H9 (cell line): ENCODE measurements at regions not wholly inside any gene's neighbourhood (a gene's known extent, or its start where the extent isn't known, plus 50 kb on each side); places are given as distances from the start of the nearest gene placed in this dataset.

Source experiments
- DNase-seq: peaks from one replicate; pipeline ENCODE4 v3.0.0-alpha.2; 2017
- H2AFZ ChIP-seq: one replicate; pipeline ENCODE4 v1.6.1; 2013; ENCODE audit warnings: mild to moderate bottlenecking, low read length, control low read depth, moderate library complexity
- H2AK5ac ChIP-seq: 2 replicates; pipeline ENCODE4 v1.6.1; 2013; ENCODE audit warnings: low read length, control low read depth, mixed read lengths; ENCODE audit not compliant: insufficient read length
- H2BK120ac ChIP-seq: one replicate; pipeline ENCODE4 v1.6.1; 2013; ENCODE audit warnings: low read depth, mild to moderate bottlenecking, low read length, control low read depth, inconsistent platforms; ENCODE audit not compliant: poor library complexity, severe bottlenecking
- H2BK12ac ChIP-seq: 2 replicates; pipeline ENCODE4 v1.6.1; 2013; ENCODE audit warnings: low read length, control low read depth, mixed read lengths, low read depth; ENCODE audit not compliant: insufficient read length
- H2BK15ac ChIP-seq: 2 replicates; pipeline ENCODE4 v1.6.1; 2013; ENCODE audit warnings: low read depth, low read length, control low read depth
- H2BK20ac ChIP-seq: one replicate; pipeline ENCODE4 v1.6.1; 2013; ENCODE audit warnings: low read depth, mild to moderate bottlenecking, low read length, control low read depth, inconsistent platforms; ENCODE audit not compliant: poor library complexity, severe bottlenecking
- H2BK5ac ChIP-seq: 2 replicates; pipeline ENCODE4 v1.6.1; 2013; ENCODE audit warnings: low read length, control low read depth, mixed read lengths; ENCODE audit not compliant: insufficient read length
- H3K14ac ChIP-seq: 2 replicates; pipeline ENCODE4 v1.6.1; 2013; ENCODE audit warnings: low read length, control low read depth; ENCODE audit not compliant: insufficient read depth
- H3K18ac ChIP-seq: 2 replicates; pipeline ENCODE4 v1.6.1; 2013; ENCODE audit warnings: low read depth, mild to moderate bottlenecking, mixed read lengths, low read length, control low read depth; ENCODE audit not compliant: insufficient read length
- H3K23ac ChIP-seq: 2 replicates; pipeline ENCODE4 v1.6.1; 2013; ENCODE audit warnings: low read length, control low read depth, mixed read lengths, low read depth; ENCODE audit not compliant: insufficient read length
- H3K23me2 ChIP-seq: 2 replicates; pipeline ENCODE4 v1.6.1; 2013; ENCODE audit warnings: low read depth, mild to moderate bottlenecking, mixed read lengths, low read length, control low read depth; ENCODE audit not compliant: insufficient read length, poor library complexity, severe bottlenecking
- H3K27ac ChIP-seq: 2 replicates; pipeline ENCODE4 v1.5.1; 2013; ENCODE audit warnings: low read length, control low read depth, mixed read lengths, low read depth; ENCODE audit not compliant: insufficient read length
- H3K27me3 ChIP-seq: 2 replicates; pipeline ENCODE4 v1.6.1; 2013; ENCODE audit warnings: low read length, control low read depth, inconsistent platforms; ENCODE audit not compliant: insufficient read depth
- H3K4ac ChIP-seq: 2 replicates; pipeline ENCODE4 v1.6.1; 2013; ENCODE audit warnings: low read depth, mild to moderate bottlenecking, control low read depth, inconsistent platforms, low read length, moderate library complexity
- H3K4me1 ChIP-seq: 2 replicates; pipeline ENCODE4 v1.6.1; 2013; ENCODE audit warnings: low read length, control low read depth, inconsistent platforms; ENCODE audit not compliant: insufficient read depth
- H3K4me2 ChIP-seq: 2 replicates; pipeline ENCODE4 v1.6.1; 2013; ENCODE audit warnings: low read length, control low read depth, mixed read lengths; ENCODE audit not compliant: insufficient read length, insufficient read depth
- H3K56ac ChIP-seq: 2 replicates; pipeline ENCODE4 v1.6.1; 2013; ENCODE audit warnings: low read depth, mild to moderate bottlenecking, mixed read lengths, low read length, control low read depth; ENCODE audit not compliant: insufficient read length
- H3K79me1 ChIP-seq: 2 replicates; pipeline ENCODE4 v1.6.1; 2013; ENCODE audit warnings: low read depth, mild to moderate bottlenecking, moderate library complexity, low read length, control low read depth, inconsistent platforms; ENCODE audit not compliant: insufficient read depth, poor library complexity, severe bottlenecking
- H3K79me2 ChIP-seq: 2 replicates; pipeline ENCODE4 v1.6.1; 2013; ENCODE audit warnings: low read length, control low read depth, inconsistent platforms; ENCODE audit not compliant: insufficient read depth
- H3K9ac ChIP-seq: 2 replicates; pipeline ENCODE4 v1.6.1; 2013; ENCODE audit warnings: low read length, control low read depth, mixed read lengths; ENCODE audit not compliant: insufficient read length; ENCODE audit errors: extremely low read depth
- H3K9me3 ChIP-seq: one replicate; pipeline ENCODE4 v1.6.1; 2013; ENCODE audit warnings: low read depth, low read length, inconsistent platforms; ENCODE audit not compliant: control insufficient read depth
- H3T11ph ChIP-seq: one replicate; pipeline ENCODE4 v1.6.1; 2013; ENCODE audit warnings: mild to moderate bottlenecking, low read length, control low read depth, inconsistent platforms
- H4K20me1 ChIP-seq: one replicate; pipeline ENCODE4 v1.6.1; 2013; ENCODE audit not compliant: control insufficient read depth, insufficient read length, insufficient read depth
- H4K5ac ChIP-seq: 2 replicates; pipeline ENCODE4 v1.6.1; 2013; ENCODE audit warnings: low read depth, mild to moderate bottlenecking, mixed read lengths, low read length, control low read depth; ENCODE audit not compliant: insufficient read length
- H4K8ac ChIP-seq: replicated peaks from 2 replicates; pipeline ENCODE4 v1.6.1; 2013; ENCODE audit warnings: low read length, control low read depth, mixed read lengths, low read depth; ENCODE audit not compliant: insufficient read length
- H4K91ac ChIP-seq: 2 replicates; pipeline ENCODE4 v1.6.1; 2013; ENCODE audit warnings: low read depth, mild to moderate bottlenecking, moderate library complexity, mixed read lengths, low read length, control low read depth; ENCODE audit not compliant: insufficient read length
- H3K27ac Mint-ChIP-seq, 3 experiments: 2 replicates in 2 of 3; 3 replicates in 1 of 3; pipeline ENCODE4 v1.8.0; 2020 to 2021; ENCODE audit warnings: mixed read lengths in 3 of 3, mild to moderate bottlenecking in 1 of 3, moderate library complexity in 1 of 3
- H3K27me3 Mint-ChIP-seq: 2 replicates; pipeline ENCODE4 v1.8.0; 2021; ENCODE audit warnings: low read depth, mild to moderate bottlenecking, moderate library complexity, mixed read lengths
- H3K36me3 Mint-ChIP-seq, 3 experiments: 2 replicates in 2 of 3; 3 replicates in 1 of 3; pipeline ENCODE4 v1.8.0; 2020 to 2021; ENCODE audit warnings: low read depth in 3 of 3, mixed read lengths in 3 of 3; ENCODE audit not compliant: insufficient read depth in 1 of 3
- H3K4me1 Mint-ChIP-seq, 2 experiments: 2 replicates each; pipeline ENCODE4 v1.8.0; 2020; ENCODE audit warnings: mixed read lengths in 2 of 2
- H3K4me3 Mint-ChIP-seq, 2 experiments: 2 replicates in 1 of 2; 3 replicates in 1 of 2; pipeline ENCODE4 v1.8.0; 2020 to 2021; ENCODE audit warnings: mild to moderate bottlenecking in 2 of 2, mixed read lengths in 2 of 2, moderate library complexity in 1 of 2
- H3K9me3 Mint-ChIP-seq, 2 experiments: 2 replicates in 1 of 2; 3 replicates in 1 of 2; pipeline ENCODE4 v1.8.0; 2020; ENCODE audit warnings: mild to moderate bottlenecking in 2 of 2, mixed read lengths in 2 of 2, moderate library complexity in 1 of 2
- WGBS: extraction: QIAGEN DNeasy Blood & Tissue Kit; methylation state at CpG from one replicate; pipeline ENCODE4 v1.1.7; 2013; ENCODE audit warnings: missing lambda C conversion rate, low lambda C conversion rate, mixed read lengths; ENCODE audit not compliant: insufficient read length; ENCODE audit errors: extremely low coverage; 5-methylcytosine and 5-hydroxymethylcytosine counted together
- TF ChIP-seq, protein P1 (sequence below): fragments of 200-600 bp; sonication (generic); conservative IDR thresholded peaks from 3 replicates; pipeline ENCODE4 v1.8.0; 2021; ENCODE audit warnings: antibody characterized with exemption, mild to moderate bottlenecking

DNA sequence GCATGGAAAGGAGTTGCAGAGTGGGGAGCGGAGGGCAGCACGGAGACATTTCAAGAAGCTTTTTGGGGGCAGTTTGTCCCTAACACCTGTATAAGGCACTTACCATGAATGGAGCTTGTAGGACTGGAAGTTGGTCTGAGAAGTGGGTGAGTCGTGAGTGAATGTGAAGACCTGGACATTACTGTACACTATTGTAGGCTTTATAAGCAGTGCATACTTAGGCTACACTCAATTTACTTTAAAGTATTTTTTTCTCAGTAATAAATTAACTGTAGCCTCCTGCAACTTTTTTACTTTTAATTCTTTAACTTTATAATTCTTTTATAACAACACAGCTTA is 141.6 kb upstream of the ETV3 start:
- Mint-ChIP-seq H3K27ac (no peak overlapping the region), H3K27me3 (peaks cover 5% of the 10 kb centered on the region), H3K36me3 (no peaks in the 10 kb centered on the region), H3K4me1 (peaks cover 0 to 3% of the 10 kb centered on the region in 2 experiments; a peak in 1 of 4 replicates), H3K9me3 (no peaks in the 10 kb centered on the region), H3K4me3 (no peak overlapping the region)
- Histone ChIP-seq H3K56ac (no peak overlapping the region), H3K79me1 (no peaks in the 10 kb centered on the region), H2AK5ac (no peak overlapping the region), H3K79me2 (no peaks in the 10 kb centered on the region), H2BK12ac (no peak overlapping the region), H3K9ac (no peak overlapping the region), H3K18ac (no peak overlapping the region), H3K4me2 (no peak overlapping the region), H2BK20ac (no peak overlapping the region), H4K8ac (no peak overlapping the region), H2AFZ (no peak overlapping the region), H3K23me2 (no peaks in the 10 kb centered on the region), H3K4ac (no peak overlapping the region), H4K91ac (no peak overlapping the region), H3K9me3 (no peaks in the 10 kb centered on the region), H4K20me1 (no peaks in the 10 kb centered on the region), H3K4me1 (no peaks in the 10 kb centered on the region; the same call in 1 of the 2 replicates), H3K14ac (no peak overlapping the region; the same call in 1 of the 2 replicates), H3K27ac (no peak overlapping the region), H2BK120ac (no peak overlapping the region), H3T11ph (no peak overlapping the region), H2BK15ac (no peak overlapping the region), H3K27me3 (peaks cover 3% of the 10 kb centered on the region; the same call in 1 of the 2 replicates), H4K5ac (no peak overlapping the region), H2BK5ac (no peak overlapping the region), H3K23ac (no peak overlapping the region)
- peak; percentile 3 for DNase-seq
- TF ChIP-seq, protein P1, sequence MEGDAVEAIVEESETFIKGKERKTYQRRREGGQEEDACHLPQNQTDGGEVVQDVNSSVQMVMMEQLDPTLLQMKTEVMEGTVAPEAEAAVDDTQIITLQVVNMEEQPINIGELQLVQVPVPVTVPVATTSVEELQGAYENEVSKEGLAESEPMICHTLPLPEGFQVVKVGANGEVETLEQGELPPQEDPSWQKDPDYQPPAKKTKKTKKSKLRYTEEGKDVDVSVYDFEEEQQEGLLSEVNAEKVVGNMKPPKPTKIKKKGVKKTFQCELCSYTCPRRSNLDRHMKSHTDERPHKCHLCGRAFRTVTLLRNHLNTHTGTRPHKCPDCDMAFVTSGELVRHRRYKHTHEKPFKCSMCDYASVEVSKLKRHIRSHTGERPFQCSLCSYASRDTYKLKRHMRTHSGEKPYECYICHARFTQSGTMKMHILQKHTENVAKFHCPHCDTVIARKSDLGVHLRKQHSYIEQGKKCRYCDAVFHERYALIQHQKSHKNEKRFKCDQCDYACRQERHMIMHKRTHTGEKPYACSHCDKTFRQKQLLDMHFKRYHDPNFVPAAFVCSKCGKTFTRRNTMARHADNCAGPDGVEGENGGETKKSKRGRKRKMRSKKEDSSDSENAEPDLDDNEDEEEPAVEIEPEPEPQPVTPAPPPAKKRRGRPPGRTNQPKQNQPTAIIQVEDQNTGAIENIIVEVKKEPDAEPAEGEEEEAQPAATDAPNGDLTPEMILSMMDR, result no peak
- no CpG with 5 or more reads among the region's 3 CpGs for WGBS
